ENCODE measurements at regions not wholly inside any gene's neighbourhood (a gene's known extent, or its start where the extent isn't known, plus 50 kb on each side); places are given as distances from the start of the nearest gene placed in this dataset.

DNA sequence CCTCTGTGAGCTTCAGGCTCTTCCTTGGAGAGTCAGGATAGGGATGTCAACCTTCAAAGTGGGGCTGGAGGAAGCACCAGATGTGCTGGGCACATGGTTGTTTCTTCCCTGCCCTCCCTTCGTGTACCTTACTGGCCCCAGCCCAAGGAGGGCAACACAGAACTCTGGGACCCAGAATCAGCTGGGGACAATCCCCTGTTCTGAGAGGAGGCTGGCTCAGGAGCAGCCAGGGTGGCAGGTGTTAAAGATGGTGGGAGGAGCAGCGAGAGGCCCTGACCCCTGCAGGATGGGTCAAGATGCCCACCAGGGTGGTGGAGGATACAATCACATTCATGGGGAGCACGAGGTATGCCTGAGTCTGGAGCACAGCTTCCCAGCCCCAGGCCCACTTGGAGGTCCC, 300.4 kb downstream of the ABCC12 start (continued):
- no peak for TF ChIP-seq RFX5 (IDR thresholded peaks at IDR 0.05; ENCODE audit: borderline replicate concordance, low read depth, low read length)
- no peak for TF ChIP-seq TAF1 (IDR thresholded peaks at IDR 0.05; ENCODE audit: low read depth, low read length)
- no peak for TF ChIP-seq RXRA (IDR thresholded peaks at IDR 0.05; ENCODE audit: insufficient read depth, low read depth, low read length)
- no peak for TF ChIP-seq CTBP2 (IDR thresholded peaks at IDR 0.05; ENCODE audit: borderline replicate concordance, insufficient read depth, insufficient read length, low read length)
- TF ChIP-seq BACH1 (IDR thresholded peaks at IDR 0.05; ENCODE audit: low read length): no peak
- TF ChIP-seq, protein P1, sequence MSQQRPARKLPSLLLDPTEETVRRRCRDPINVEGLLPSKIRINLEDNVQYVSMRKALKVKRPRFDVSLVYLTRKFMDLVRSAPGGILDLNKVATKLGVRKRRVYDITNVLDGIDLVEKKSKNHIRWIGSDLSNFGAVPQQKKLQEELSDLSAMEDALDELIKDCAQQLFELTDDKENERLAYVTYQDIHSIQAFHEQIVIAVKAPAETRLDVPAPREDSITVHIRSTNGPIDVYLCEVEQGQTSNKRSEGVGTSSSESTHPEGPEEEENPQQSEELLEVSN (IDR thresholded peaks at IDR 0.05): no peak
- TF ChIP-seq JUN (IDR thresholded peaks at IDR 0.05; ENCODE audit: low read depth, low read length): no peak
- no peak for TF ChIP-seq JUND (IDR thresholded peaks at IDR 0.05; ENCODE audit: low read length)
